ENCODE measurements at regions not wholly inside any gene's neighbourhood (a gene's known extent, or its start where the extent isn't known, plus 50 kb on each side); places are given as distances from the start of the nearest gene placed in this dataset.

GRCh38 chr7:81605493-81605892, 164.4 kb downstream of the HGF start:
- Histone ChIP-seq H3K4me3 (no peak overlapping the region), H3K9me3 (no peaks in the 10 kb centered on the region), H3K4me1 (ENCODE audit: insufficient read depth) (no peaks in the 10 kb centered on the region), H3K27ac (no peak overlapping the region), H3K36me3 (no peaks in the 10 kb centered on the region), H3K27me3 (peaks cover 2% of the 10 kb centered on the region)
- TF ChIP-seq CTCF (IDR thresholded peaks at IDR 0.05) (no peak), EP300 (IDR thresholded peaks at IDR 0.05) (no peak), POLR2A (IDR thresholded peaks at IDR 0.05) (no peak)
- intact Hi-C loops (cut with DNase I): loop anchor here in 1 of 4 donors (10.0 kb wide), 1 partner anchor 49 kb away; no protein-coding TSS in a partner anchor
- WGBS, 3 donors: 98 to 99% (median 98%) methylated on average over 4 of the region's 4 CpGs
- no peak for DNase-seq

- no peaks in the 10 kb centered on the region for H3K36me3 ChIP-seq
- no peak overlapping the region for H3K27ac ChIP-seq
- no peak overlapping the region for H3K4me3 ChIP-seq
- no peaks in the 10 kb centered on the region for H3K4me1 ChIP-seq (ENCODE audit: insufficient read depth)
- no peak for DNase-seq
- intact Hi-C loops (cut with DNase I): loop anchor here in 1 of 4 donors (10.0 kb wide), 1 partner anchor 50 kb away; no protein-coding TSS in a partner anchor
- TF ChIP-seq CTCF (IDR thresholded peaks at IDR 0.05) (no peak), POLR2A (IDR thresholded peaks at IDR 0.05) (no peak), EP300 (IDR thresholded peaks at IDR 0.05) (no peak)
- no peaks in the 10 kb centered on the region for H3K27me3 ChIP-seq
- H3K9me3 ChIP-seq: no peaks in the 10 kb centered on the region
- WGBS, 3 donors: 67 to 94% (median 93%) methylated on average over 2 of the region's 2 CpGs
Measured at GRCh38 chr7:81604808-81605174, 165.1 kb downstream of the HGF start.

- Histone ChIP-seq H3K36me3 (no peaks in the 10 kb centered on the region), H3K9me3 (no peaks in the 10 kb centered on the region), H3K4me1 (ENCODE audit: insufficient read depth) (no peaks in the 10 kb centered on the region), H3K27ac (no peak overlapping the region), H3K27me3 (no peaks in the 10 kb centered on the region), H3K4me3 (no peak overlapping the region)
- intact Hi-C loops (cut with DNase I): loop anchor here in 1 of 4 donors (10.0 kb wide), 1 partner anchor 51 kb away; no protein-coding TSS in a partner anchor
- DNase-seq: no peak
- no peak for TF ChIP-seq EP300 (IDR thresholded peaks at IDR 0.05)
- TF ChIP-seq CTCF (IDR thresholded peaks at IDR 0.05): no peak
- no peak for TF ChIP-seq POLR2A (IDR thresholded peaks at IDR 0.05)
- 33 to 43% (median 35%) methylated on average over 12 of the region's 12 CpGs for WGBS, 3 donors
Measured at GRCh38 chr7:81604075-81604807, 165.6 kb downstream of the HGF start.

- intact Hi-C loops (cut with DNase I): loop anchor here in 1 of 4 donors (10.0 kb wide), 1 partner anchor 54 kb away; no protein-coding TSS in a partner anchor
- H3K27me3 ChIP-seq: no peaks in the 10 kb centered on the region
- H3K27ac ChIP-seq: no peak overlapping the region
- H3K4me1 ChIP-seq (ENCODE audit: insufficient read depth): no peaks in the 10 kb centered on the region
- TF ChIP-seq POLR2A (IDR thresholded peaks at IDR 0.05): no peak
- no peak for TF ChIP-seq EP300 (IDR thresholded peaks at IDR 0.05)
- no peak for TF ChIP-seq CTCF (IDR thresholded peaks at IDR 0.05)
- WGBS, 3 donors: 22 to 29% (median 27%) methylated on average over 2 of the region's 2 CpGs
- no peaks in the 10 kb centered on the region for H3K36me3 ChIP-seq
- H3K4me3 ChIP-seq: no peak overlapping the region
- H3K9me3 ChIP-seq: no peaks in the 10 kb centered on the region
- no peak for DNase-seq
Measured at GRCh38 chr7:81600608-81601007, 169.2 kb downstream of the HGF start.

Data from ovary (tissue), 7 donors.